GM10266 (cell line): ENCODE measurements at regions not wholly inside any gene's neighbourhood (a gene's known extent, or its start where the extent isn't known, plus 50 kb on each side); places are given as distances from the start of the nearest gene placed in this dataset.

Experiments
- DNase-seq: peaks from one replicate; pipeline ENCODE4 v3.0.0; 2012; ENCODE audit errors: extremely low spot score
- TF ChIP-seq, protein P1 (sequence below): IDR thresholded peaks from 2 replicates; pipeline ENCODE4 v1.5.1; 2012; ENCODE audit warnings: mild to moderate bottlenecking, low read depth; ENCODE audit not compliant: control insufficient read depth, insufficient read depth; ENCODE audit errors: missing control alignments

GRCh38 chr3:164230385-164231094 lies 847.8 kb downstream of the SI start:
- TF ChIP-seq, protein P1, sequence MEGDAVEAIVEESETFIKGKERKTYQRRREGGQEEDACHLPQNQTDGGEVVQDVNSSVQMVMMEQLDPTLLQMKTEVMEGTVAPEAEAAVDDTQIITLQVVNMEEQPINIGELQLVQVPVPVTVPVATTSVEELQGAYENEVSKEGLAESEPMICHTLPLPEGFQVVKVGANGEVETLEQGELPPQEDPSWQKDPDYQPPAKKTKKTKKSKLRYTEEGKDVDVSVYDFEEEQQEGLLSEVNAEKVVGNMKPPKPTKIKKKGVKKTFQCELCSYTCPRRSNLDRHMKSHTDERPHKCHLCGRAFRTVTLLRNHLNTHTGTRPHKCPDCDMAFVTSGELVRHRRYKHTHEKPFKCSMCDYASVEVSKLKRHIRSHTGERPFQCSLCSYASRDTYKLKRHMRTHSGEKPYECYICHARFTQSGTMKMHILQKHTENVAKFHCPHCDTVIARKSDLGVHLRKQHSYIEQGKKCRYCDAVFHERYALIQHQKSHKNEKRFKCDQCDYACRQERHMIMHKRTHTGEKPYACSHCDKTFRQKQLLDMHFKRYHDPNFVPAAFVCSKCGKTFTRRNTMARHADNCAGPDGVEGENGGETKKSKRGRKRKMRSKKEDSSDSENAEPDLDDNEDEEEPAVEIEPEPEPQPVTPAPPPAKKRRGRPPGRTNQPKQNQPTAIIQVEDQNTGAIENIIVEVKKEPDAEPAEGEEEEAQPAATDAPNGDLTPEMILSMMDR: no peak
- no peak for DNase-seq

DNA sequence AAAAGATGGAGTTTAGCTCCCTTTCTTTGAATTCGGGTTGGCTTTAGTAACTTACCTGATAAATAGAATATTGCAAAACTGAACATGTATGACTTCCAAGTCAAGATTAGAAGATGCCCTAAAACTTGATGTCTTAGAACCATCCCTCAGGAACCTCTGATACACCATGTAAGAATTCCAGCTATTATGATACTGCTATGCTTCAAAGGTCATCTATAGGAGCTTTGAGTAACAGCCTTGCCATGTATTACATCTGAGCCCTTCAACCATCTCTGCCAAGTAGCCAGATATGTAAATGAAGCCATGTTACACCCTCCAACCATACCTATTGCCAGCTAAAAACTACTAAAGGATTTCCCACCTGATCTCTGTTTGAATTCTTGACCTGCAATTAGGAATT lies 854.2 kb downstream of the SI start:
- DNase-seq: no peak

DNA sequence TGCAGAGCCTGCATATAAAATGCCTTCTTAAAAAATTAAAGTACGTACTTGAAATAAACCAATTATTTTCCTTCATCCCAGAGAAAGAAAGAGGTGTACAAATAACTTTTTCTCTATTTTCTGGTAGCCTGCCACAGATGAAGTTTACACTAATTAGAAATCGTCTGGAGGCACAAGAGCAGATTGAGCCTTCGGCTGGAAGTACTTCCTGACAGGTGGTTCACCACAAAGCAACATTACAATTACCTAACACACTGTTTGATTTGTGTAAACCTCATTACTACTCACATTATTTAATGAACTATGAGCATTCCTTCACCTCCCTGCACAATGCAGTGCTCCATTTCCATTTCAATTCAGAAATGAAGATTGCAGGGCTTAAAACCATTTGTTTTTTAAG lies 856.1 kb downstream of the SI start:
- TF ChIP-seq, protein P1: no peak
- no peak for DNase-seq

More for the DNA sequence above, 854.2 kb downstream of the SI start:
- TF ChIP-seq, protein P1: no peak

DNA sequence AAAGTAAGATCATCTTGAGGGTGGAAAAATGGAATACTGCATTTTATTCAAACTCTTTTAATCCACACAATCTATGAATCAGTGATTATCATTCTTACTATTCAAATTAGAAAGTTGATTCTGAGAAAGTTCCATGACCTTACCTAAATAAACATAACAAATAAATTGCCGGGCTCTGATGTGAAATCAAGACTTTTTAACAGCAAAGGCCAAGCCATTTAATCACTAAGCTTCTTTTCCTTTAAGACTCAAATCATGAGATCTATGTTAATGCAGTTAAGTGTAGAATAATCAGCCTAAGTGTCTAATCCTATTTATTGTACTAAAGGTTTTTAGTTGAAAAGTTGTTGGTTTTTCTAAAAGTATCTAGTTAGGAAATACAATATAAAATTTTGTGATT lies 857.0 kb downstream of the SI start:
- TF ChIP-seq, protein P1: no peak
- DNase-seq: no peak

DNA sequence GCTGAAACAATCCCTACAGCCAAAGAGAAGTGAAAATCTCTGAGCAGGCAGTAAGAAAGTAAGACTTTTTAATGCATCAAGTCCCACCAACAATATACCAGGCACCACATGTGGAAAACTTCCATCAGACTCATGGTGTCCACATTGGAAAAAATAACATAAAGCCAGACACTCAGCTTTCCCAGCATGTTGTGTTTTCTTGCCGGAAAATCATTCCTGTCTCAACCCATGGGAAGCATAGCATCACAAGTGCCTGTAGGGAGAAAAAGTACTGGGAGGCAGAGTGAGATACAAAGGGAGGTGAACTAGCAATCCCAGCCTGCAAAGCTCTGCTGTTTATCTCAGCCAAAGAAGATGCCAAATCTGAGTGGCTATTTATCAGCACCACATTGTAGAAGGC lies 868.9 kb downstream of the SI start:
- TF ChIP-seq, protein P1: no peak
- DNase-seq: no peak

- no peak for DNase-seq
- TF ChIP-seq, protein P1: no peak
Observed at GRCh38 chr3:164208821-164209220, 869.5 kb downstream of the SI start.

GRCh38 chr3:164208048-164208447 lies 870.2 kb downstream of the SI start:
- no peak for DNase-seq
- TF ChIP-seq, protein P1: no peak
